Mesendoderm (in vitro differentiated cells): ENCODE measurements at regions not wholly inside any gene's neighbourhood (a gene's known extent, or its start where the extent isn't known, plus 50 kb on each side); places are given as distances from the start of the nearest gene placed in this dataset.

Source experiments
- DNase-seq: peaks from one replicate; pipeline ENCODE4 v3.0.0; 2013
- H2AK5ac ChIP-seq: 2 replicates; pipeline ENCODE4 v1.6.1; 2013; ENCODE audit warnings: low read length, inconsistent platforms
- H2BK120ac ChIP-seq: 2 replicates; pipeline ENCODE4 v1.6.1; 2013; ENCODE audit warnings: low read depth, mild to moderate bottlenecking, low read length, moderate library complexity, mixed read lengths
- H2BK15ac ChIP-seq: replicated peaks from 2 replicates; pipeline ENCODE4 v1.6.1; 2013; ENCODE audit warnings: low read depth, mild to moderate bottlenecking, moderate library complexity
- H2BK5ac ChIP-seq: 2 replicates; pipeline ENCODE4 v1.6.1; 2013; ENCODE audit warnings: low read length, inconsistent platforms
- H3K18ac ChIP-seq: 2 replicates; pipeline ENCODE4 v1.6.1; 2013; ENCODE audit warnings: mild to moderate bottlenecking, low read length, mixed read lengths
- H3K23ac ChIP-seq: one replicate; pipeline ENCODE4 v1.6.1; 2013; ENCODE audit warnings: low read length
- H3K27ac ChIP-seq: 2 replicates; pipeline ENCODE4 v1.5.1; 2013; ENCODE audit warnings: low read depth, mild to moderate bottlenecking, inconsistent platforms, low read length, moderate library complexity
- H3K27me3 ChIP-seq: 2 replicates; pipeline ENCODE4 v1.6.1; 2013; ENCODE audit warnings: low read length, control low read depth, mild to moderate bottlenecking, inconsistent platforms; ENCODE audit not compliant: insufficient read depth, poor library complexity
- H3K36me3 ChIP-seq: 2 replicates; pipeline ENCODE4 v1.6.1; 2013; ENCODE audit warnings: low read length, inconsistent platforms; ENCODE audit not compliant: control insufficient read depth, insufficient read depth
- H3K4ac ChIP-seq: one replicate; pipeline ENCODE4 v1.6.1; 2013; ENCODE audit warnings: low read depth, mild to moderate bottlenecking, low read length, moderate library complexity
- H3K4me1 ChIP-seq: 2 replicates; pipeline ENCODE4 v1.6.1; 2013; ENCODE audit warnings: low read depth, low read length, inconsistent platforms; ENCODE audit not compliant: control insufficient read depth
- H3K4me2 ChIP-seq: 2 replicates; pipeline ENCODE4 v1.6.1; 2013; ENCODE audit warnings: low read length
- H3K4me3 ChIP-seq: 2 replicates; pipeline ENCODE4 v1.5.1; 2013; ENCODE audit warnings: mild to moderate bottlenecking, low read length
- H3K56ac ChIP-seq: one replicate; pipeline ENCODE4 v1.6.1; 2013; ENCODE audit warnings: low read length
- H3K79me1 ChIP-seq: 2 replicates; pipeline ENCODE4 v1.6.1; 2013; ENCODE audit warnings: low read length, inconsistent platforms
- H3K79me2 ChIP-seq: 2 replicates; pipeline ENCODE4 v1.6.1; 2013; ENCODE audit warnings: mild to moderate bottlenecking, low read length; ENCODE audit not compliant: control insufficient read depth, insufficient read depth
- H3K9ac ChIP-seq: 2 replicates; pipeline ENCODE4 v1.6.1; 2013; ENCODE audit warnings: low read length, inconsistent platforms
- H4K5ac ChIP-seq: one replicate; pipeline ENCODE4 v1.6.1; 2013; ENCODE audit warnings: low read length
- H4K8ac ChIP-seq: one replicate; pipeline ENCODE4 v1.6.1; 2013; ENCODE audit warnings: low read depth, mild to moderate bottlenecking, control low read depth, low read length, moderate library complexity
- WGBS: extraction: QIAGEN DNeasy Blood & Tissue Kit; methylation state at CpG from one replicate; pipeline ENCODE4 v1.1.7; 2013; ENCODE audit warnings: low lambda C conversion rate, missing lambda C conversion rate; ENCODE audit not compliant: insufficient coverage; ENCODE audit errors: extremely low coverage; 5-methylcytosine and 5-hydroxymethylcytosine counted together

GRCh38 chr4:140250989-140251552, 97.1 kb upstream of the MAML3 start:
- no peaks in the 10 kb centered on the region for H3K79me1 ChIP-seq
- no peak overlapping the region for H2BK120ac ChIP-seq
- H3K9ac ChIP-seq = no peak overlapping the region
- peak overlapping the region; percentile 70 for H2AK5ac ChIP-seq
- peak; percentile 80 for DNase-seq
- H3K56ac ChIP-seq = peak overlapping the region; percentile 68
- H3K36me3 ChIP-seq = no peaks in the 10 kb centered on the region
- no peak overlapping the region for H3K18ac ChIP-seq
- H3K4me2 ChIP-seq = no peak overlapping the region
- H3K4me1 ChIP-seq = peaks cover 18% of the 10 kb centered on the region
- no peaks in the 10 kb centered on the region for H3K27me3 ChIP-seq
- H2BK15ac ChIP-seq = no peak overlapping the region
- H3K27ac ChIP-seq = no peak overlapping the region
- H3K4ac ChIP-seq = peak overlapping the region; percentile 64
- no peak overlapping the region for H4K8ac ChIP-seq
- no peak overlapping the region for H3K23ac ChIP-seq
- H2BK5ac ChIP-seq = peak overlapping the region; percentile 14
- H3K4me3 ChIP-seq = no peak overlapping the region
- no peaks in the 10 kb centered on the region for H3K79me2 ChIP-seq
- H4K5ac ChIP-seq = no peak overlapping the region
- WGBS = no CpG with 5 or more reads among the region's 4 CpGs

GRCh38 chr4:140249351-140249750, 95.4 kb upstream of the MAML3 start:
- Histone ChIP-seq H3K4me1 (peaks cover 18% of the 10 kb centered on the region), H4K8ac (no peak overlapping the region), H3K79me2 (no peaks in the 10 kb centered on the region), H2BK15ac (no peak overlapping the region), H2BK120ac (no peak overlapping the region), H3K36me3 (no peaks in the 10 kb centered on the region), H3K56ac (no peak overlapping the region), H3K18ac (no peak overlapping the region), H3K4ac (no peak overlapping the region), H3K23ac (no peak overlapping the region), H3K27me3 (no peaks in the 10 kb centered on the region), H3K9ac (no peak overlapping the region), H3K79me1 (no peaks in the 10 kb centered on the region), H2AK5ac (no peak overlapping the region), H4K5ac (no peak overlapping the region), H3K4me3 (no peak overlapping the region), H3K27ac (no peak overlapping the region), H2BK5ac (no peak overlapping the region), H3K4me2 (no peak overlapping the region)
- DNase-seq = no peak
- no CpG with 5 or more reads among the region's 4 CpGs for WGBS

- Histone ChIP-seq H2BK120ac (no peak overlapping the region), H3K79me2 (no peaks in the 10 kb centered on the region), H3K4me2 (no peak overlapping the region), H2BK5ac (no peak overlapping the region), H3K4ac (no peak overlapping the region), H3K56ac (no peak overlapping the region), H3K9ac (no peak overlapping the region), H2BK15ac (no peak overlapping the region), H3K4me1 (peaks cover 13% of the 10 kb centered on the region), H3K23ac (no peak overlapping the region), H3K27me3 (no peaks in the 10 kb centered on the region), H2AK5ac (no peak overlapping the region), H4K8ac (no peak overlapping the region), H3K4me3 (no peak overlapping the region), H3K18ac (no peak overlapping the region), H3K36me3 (no peaks in the 10 kb centered on the region), H4K5ac (no peak overlapping the region), H3K27ac (no peak overlapping the region), H3K79me1 (no peaks in the 10 kb centered on the region)
- no CpG with 5 or more reads among the region's 2 CpGs for whole genome bisulfite sequencing
- DNase-seq = no peak
Measured at GRCh38 chr4:140247237-140247636, 93.3 kb upstream of the MAML3 start.

- no peaks in the 10 kb centered on the region for H3K79me1 ChIP-seq
- no peak overlapping the region for H3K4me3 ChIP-seq
- H2BK120ac ChIP-seq = no peak overlapping the region
- no peaks in the 10 kb centered on the region for H3K36me3 ChIP-seq
- no peaks in the 10 kb centered on the region for H3K27me3 ChIP-seq
- H2BK5ac ChIP-seq = no peak overlapping the region
- H3K56ac ChIP-seq = no peak overlapping the region
- no peak overlapping the region for H3K18ac ChIP-seq
- no peak overlapping the region for H3K4me2 ChIP-seq
- H2AK5ac ChIP-seq = no peak overlapping the region
- H3K4me1 ChIP-seq = peaks cover 4% of the 10 kb centered on the region
- no peak overlapping the region for H3K4ac ChIP-seq
- H4K5ac ChIP-seq = no peak overlapping the region
- no peak overlapping the region for H4K8ac ChIP-seq
- H3K9ac ChIP-seq = no peak overlapping the region
- DNase-seq = no peak
- no CpG with 5 or more reads among the region's 3 CpGs for WGBS
- H2BK15ac ChIP-seq = no peak overlapping the region
- H3K79me2 ChIP-seq = no peaks in the 10 kb centered on the region
- no peak overlapping the region for H3K27ac ChIP-seq
- H3K23ac ChIP-seq = no peak overlapping the region
Measured at GRCh38 chr4:140246216-140246615, 92.2 kb upstream of the MAML3 start.

- no peak overlapping the region for H3K23ac ChIP-seq
- H3K56ac ChIP-seq = no peak overlapping the region
- H3K9ac ChIP-seq = no peak overlapping the region
- no peak overlapping the region for H2BK5ac ChIP-seq
- no peak overlapping the region for H2BK120ac ChIP-seq
- no peak overlapping the region for H3K27ac ChIP-seq
- H3K4me2 ChIP-seq = no peak overlapping the region
- H3K79me1 ChIP-seq = no peaks in the 10 kb centered on the region
- no peak overlapping the region for H4K8ac ChIP-seq
- no peak overlapping the region for H2BK15ac ChIP-seq
- no peak overlapping the region for H2AK5ac ChIP-seq
- H3K4me3 ChIP-seq = no peak overlapping the region
- no peaks in the 10 kb centered on the region for H3K27me3 ChIP-seq
- no peaks in the 10 kb centered on the region for H3K79me2 ChIP-seq
- no peak overlapping the region for H4K5ac ChIP-seq
- H3K36me3 ChIP-seq = no peaks in the 10 kb centered on the region
- peaks cover 4% of the 10 kb centered on the region for H3K4me1 ChIP-seq
- no peak overlapping the region for H3K4ac ChIP-seq
- no CpG with 5 or more reads among the region's 1 CpG for WGBS
- DNase-seq = no peak
- H3K18ac ChIP-seq = no peak overlapping the region
Measured at GRCh38 chr4:140244328-140244727, 90.3 kb upstream of the MAML3 start.

GRCh38 chr4:140243278-140243753, 89.3 kb upstream of the MAML3 start:
- no peak overlapping the region for H3K23ac ChIP-seq
- no peak overlapping the region for H4K5ac ChIP-seq
- no peak overlapping the region for H3K27ac ChIP-seq
- no peak overlapping the region for H3K4me2 ChIP-seq
- no peak overlapping the region for H2BK5ac ChIP-seq
- no peak overlapping the region for H2AK5ac ChIP-seq
- no peaks in the 10 kb centered on the region for H3K27me3 ChIP-seq
- WGBS = no CpG with 5 or more reads among the region's 7 CpGs
- no peaks in the 10 kb centered on the region for H3K79me2 ChIP-seq
- no peak overlapping the region for H3K18ac ChIP-seq
- DNase-seq = no peak
- no peaks in the 10 kb centered on the region for H3K36me3 ChIP-seq
- H3K79me1 ChIP-seq = no peaks in the 10 kb centered on the region
- H3K56ac ChIP-seq = peak overlapping the region; percentile 51
- H2BK15ac ChIP-seq = no peak overlapping the region
- H3K4me1 ChIP-seq = peaks cover 2% of the 10 kb centered on the region
- H3K4me3 ChIP-seq = no peak overlapping the region
- no peak overlapping the region for H4K8ac ChIP-seq
- peak overlapping the region; percentile 6 for H3K9ac ChIP-seq
- no peak overlapping the region for H2BK120ac ChIP-seq
- no peak overlapping the region for H3K4ac ChIP-seq
